ENCODE measurements at regions not wholly inside any gene's neighbourhood (a gene's known extent, or its start where the extent isn't known, plus 50 kb on each side); places are given as distances from the start of the nearest gene placed in this dataset.

DNA sequence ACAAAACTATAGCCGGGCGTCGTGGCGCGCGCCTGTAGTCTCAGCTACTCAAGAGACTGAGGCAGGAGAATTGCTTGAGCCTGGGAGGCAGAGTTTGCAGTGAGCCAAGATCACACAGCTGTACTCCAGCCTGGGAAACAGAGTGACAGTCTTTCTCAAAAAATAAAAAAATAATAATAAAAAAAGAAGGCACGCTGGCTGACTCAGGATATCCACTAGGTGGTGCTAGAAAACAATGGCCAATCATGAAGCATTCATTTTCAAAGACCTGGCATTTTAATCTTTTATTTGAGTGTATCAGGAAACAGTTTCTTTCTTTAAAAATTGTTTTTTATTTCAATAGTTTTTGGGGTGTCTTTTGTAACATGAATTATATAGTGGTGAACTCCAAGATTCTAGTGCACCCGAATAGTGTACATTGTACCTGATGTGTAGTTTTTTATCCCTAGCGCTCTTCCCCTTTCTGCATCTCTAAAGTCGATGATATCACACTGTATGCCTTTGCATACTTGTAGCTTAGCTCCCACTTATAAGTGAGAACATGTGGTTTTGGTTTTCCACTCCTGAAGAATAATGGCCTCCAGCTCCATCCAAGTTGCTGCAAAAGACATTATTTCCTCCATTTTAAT, 88.6 kb downstream of the LYZL1 start:
- no peak for TF ChIP-seq GATA2 (IDR thresholded peaks at IDR 0.05; ENCODE audit: low read depth, low read length)
- no peak for TF ChIP-seq GATA3 (IDR thresholded peaks at IDR 0.05; ENCODE audit: low read depth, low read length)

Data from SH-SY5Y (cell line).